GM21723 (cell line): ENCODE measurements at regions not wholly inside any gene's neighbourhood (a gene's known extent, or its start where the extent isn't known, plus 50 kb on each side); places are given as distances from the start of the nearest gene placed in this dataset.
"Not testable (repeated sequence)": the region's sequence is repeated elsewhere in the genome, so short reads cannot be mapped to it uniquely, and the experiment has no call there.

Experiments
- ATAC-seq: cut with Tn5 transposase; IDR thresholded peaks from one replicate; pipeline ENCODE4 v1.9.1; 2021; ENCODE audit warnings: mild to moderate bottlenecking, moderate library complexity; ENCODE audit not compliant: unreplicated experiment

DNA sequence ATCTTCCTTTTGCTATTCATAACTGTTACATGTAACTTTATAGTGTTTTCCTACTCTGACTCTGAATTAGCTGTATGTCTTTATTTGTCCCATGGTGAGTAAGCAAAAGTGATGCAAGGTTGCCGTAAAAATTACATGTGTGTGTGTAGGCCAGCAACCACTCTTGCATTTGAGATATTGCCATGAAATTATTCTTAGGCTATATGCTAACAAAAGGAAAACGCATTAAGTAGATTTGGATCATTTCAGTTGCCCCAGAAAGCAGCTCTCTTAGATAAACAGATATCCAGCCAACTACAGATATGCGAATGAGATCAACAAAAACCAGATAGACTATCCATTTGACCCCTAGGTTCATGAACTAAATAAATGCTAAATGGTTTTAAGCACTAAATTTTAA, 73.6 kb downstream of the CYLC2 start:
- no peak for ATAC-seq

GRCh38 chr9:103078581-103078980, 83.4 kb downstream of the CYLC2 start:
- ATAC-seq, result no peak

GRCh38 chr9:103082494-103082893, 87.4 kb downstream of the CYLC2 start:
- no peak for ATAC-seq

DNA sequence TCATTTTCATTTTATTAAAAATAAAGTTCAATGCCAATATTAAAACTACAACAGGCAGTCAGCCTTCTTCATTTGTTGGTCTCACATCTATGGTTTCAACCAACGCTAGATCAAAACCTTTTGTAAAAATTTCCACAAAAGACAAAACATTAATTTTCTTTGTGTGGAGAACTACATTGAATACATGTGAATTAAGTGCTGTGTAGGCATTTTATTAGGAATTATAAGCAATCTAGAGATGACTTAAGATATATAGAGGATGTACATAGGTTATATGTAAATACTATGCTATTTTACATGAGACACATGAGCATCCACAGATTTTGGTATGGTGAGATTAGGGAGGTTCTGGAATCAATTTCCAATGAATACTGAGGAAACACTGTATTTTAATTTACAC, 94.2 kb downstream of the CYLC2 start:
- no peak for ATAC-seq

GRCh38 chr9:103104101-103104500, 109.0 kb downstream of the CYLC2 start:
- no peak for ATAC-seq

DNA sequence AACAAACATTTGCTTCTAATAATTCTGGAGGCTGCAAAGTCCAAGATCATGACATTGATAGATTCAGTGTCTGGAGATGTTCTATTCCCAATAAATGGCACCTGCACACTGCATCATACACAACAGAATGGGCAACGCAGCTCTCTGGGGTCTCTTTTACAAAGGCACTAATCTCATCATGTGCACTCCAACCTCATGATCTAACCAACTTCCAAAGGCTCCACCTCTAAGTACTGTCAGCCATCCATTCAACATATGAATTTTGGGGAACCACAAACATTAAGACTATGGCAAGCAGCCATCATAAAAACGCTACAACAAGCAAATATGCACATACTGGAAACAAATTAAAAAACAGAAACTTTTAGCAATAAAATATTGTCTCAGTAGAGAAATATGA, 121.1 kb downstream of the CYLC2 start:
- ATAC-seq, result no peak

DNA sequence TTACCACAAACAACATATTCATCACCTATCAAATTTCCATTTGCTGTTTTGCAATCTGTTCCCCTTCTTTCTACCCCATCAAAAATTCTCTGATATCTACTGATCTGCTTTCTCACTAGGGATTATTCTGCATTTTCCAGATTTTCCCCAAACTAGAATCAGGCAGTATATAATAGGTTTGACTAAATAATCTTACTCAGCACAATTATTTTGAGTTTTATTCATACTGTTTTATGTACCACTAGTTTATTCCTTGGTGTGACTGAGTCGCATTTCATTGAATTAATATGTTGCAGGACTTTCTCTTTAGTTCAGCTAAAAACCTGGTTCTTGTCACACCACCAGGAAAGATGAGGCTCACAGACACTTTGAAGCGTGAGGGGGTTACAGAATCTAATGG, 131.4 kb downstream of the CYLC2 start:
- ATAC-seq, result no peak

GRCh38 chr9:103139891-103140290, 144.8 kb downstream of the CYLC2 start:
- no peak for ATAC-seq

GRCh38 chr9:103152473-103152872, 157.3 kb downstream of the CYLC2 start:
- no peak for ATAC-seq

DNA sequence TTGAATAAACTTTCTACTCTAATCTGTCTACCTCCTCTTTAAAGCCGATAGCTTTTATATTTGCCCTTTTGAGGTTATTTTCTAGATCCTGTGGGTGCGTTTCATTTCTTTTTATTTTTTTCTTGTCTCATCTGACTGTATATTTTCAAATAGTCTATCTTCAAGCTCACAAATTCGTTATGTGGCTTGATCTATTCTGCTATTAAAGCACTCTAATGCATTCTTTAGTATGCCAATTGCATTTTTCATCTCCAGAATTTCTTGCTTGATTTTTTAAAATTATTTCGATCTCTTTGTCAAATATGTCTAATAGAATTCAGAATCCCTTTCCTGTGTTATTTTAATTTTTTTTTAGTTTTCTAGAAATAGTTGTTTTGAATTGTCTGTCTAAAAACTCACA, 172.4 kb downstream of the CYLC2 start:
- ATAC-seq, result no peak

- no peak for ATAC-seq
These were observed 173.1 kb downstream of the CYLC2 start for GRCh38 chr9:103168254-103168653.

DNA sequence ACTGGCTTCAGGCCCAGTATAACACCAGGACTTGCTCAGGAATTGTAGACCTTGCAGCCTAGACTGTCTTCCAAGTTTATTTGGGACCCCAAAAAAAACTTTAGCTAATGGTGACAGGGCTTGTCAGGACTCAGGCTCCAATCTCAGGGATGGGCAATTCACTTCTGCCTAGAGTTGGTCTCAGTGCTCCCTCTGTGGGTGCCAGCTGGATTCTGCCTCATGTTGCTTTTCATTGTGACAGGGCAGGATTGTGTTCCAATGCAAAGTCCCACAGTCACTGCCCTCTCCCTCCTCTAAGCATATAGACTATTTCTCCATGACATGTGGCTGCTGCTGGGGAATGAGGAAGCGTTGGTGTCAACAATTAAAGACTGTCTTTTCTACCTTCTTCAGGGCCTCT, 174.7 kb downstream of the CYLC2 start:
- ATAC-seq, result no peak

GRCh38 chr9:103183701-103184171, 188.6 kb downstream of the CYLC2 start:
- ATAC-seq, result no peak

DNA sequence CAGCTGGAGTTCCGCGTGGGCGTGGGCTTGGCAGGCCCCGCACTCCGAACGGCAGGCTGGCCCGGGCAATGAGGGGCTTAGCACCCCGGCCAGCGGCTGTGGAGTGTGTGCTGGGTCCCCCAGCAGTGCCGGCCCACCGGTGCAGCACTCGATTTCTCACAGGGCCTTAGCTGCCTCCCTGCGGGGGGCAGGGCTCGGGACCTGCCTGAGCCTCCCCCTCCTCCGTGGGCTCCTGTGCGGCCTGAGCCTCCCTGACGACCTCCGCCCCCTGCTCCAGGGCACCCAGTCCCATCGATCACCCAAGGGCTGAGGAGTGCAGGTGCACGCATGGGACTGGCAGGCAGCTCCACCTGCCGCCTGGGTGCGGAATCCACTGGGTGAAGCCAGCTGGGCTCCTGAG, 191.8 kb downstream of the CYLC2 start:
- no peak for ATAC-seq

- no peak for ATAC-seq
These were observed 193.7 kb downstream of the CYLC2 start for GRCh38 chr9:103188781-103189350.

DNA sequence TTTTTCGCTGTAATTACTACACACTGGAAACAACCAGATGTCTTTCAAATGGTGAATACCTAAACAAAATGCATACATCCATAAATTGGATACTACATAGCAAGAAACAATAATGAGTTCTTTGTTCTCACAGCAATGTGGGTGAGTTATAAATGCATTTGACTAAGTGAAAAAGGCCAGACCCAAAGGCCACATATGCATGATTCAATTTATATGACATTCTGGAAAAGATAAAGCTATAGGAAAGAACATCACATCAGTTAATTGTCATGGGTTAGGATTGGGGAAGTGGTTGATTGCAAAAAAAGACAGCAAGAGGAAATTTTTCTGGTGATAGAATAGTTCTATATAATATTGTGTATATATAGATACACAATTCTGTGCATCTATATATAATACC, 198.9 kb downstream of the CYLC2 start:
- no peak for ATAC-seq

GRCh38 chr9:103203172-103203571, 208.0 kb downstream of the CYLC2 start:
- no peak for ATAC-seq

DNA sequence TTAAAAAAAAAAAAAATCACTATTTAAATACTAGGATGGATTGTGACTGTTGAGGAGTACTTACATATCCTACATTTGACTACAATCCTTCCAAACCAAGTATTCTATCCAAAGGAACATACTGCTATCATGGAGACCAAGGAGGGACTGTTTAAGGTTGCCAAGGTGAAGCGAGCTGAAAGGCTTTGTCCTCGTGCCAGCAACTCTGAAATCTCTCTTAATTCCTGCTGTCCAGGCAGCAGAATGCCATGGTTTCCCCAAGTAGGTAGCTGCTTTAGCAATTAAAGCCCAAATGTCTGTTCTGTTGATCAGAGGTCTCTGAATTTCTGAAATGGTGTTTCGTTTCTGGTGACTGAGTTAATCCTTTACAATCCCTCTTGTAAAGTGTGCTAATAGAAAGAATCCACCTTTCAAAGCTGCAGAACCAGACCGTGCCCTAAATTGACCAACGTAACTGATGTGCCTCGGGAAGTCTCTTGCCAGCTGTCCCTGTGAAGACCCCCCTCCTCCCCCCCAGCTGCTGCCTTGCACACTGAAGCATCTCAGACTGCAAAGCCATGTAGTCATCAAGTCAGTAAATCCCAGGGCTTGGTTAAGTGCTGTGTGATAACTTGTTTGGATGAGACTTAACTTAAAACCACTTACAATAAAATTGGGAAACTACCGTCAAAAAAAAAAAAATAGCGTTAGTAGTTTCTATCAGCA, 210.9 kb downstream of the CYLC2 start:
- ATAC-seq, result not testable (repeated sequence)

DNA sequence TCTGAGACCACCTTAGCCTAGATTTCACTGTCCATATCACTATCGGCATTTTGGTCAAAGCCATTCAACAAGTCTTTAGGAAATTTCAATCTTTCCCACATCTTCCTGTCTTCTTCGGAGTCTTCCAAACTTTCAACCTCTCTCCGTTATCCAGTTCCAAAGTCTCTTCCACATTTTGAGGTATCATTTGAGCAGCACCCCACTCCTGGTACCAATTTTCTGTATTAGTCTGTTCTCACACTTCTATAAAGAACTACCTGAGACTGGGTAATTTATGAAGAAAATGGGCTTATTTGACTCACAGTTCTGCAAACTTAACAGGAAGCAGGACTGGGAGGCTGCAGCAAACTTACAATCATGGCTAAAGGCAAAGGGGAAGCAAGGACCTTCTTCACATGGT, 215.5 kb downstream of the CYLC2 start:
- no peak for ATAC-seq

- no peak for ATAC-seq
These were observed 220.1 kb downstream of the CYLC2 start for GRCh38 chr9:103215197-103215596.

DNA sequence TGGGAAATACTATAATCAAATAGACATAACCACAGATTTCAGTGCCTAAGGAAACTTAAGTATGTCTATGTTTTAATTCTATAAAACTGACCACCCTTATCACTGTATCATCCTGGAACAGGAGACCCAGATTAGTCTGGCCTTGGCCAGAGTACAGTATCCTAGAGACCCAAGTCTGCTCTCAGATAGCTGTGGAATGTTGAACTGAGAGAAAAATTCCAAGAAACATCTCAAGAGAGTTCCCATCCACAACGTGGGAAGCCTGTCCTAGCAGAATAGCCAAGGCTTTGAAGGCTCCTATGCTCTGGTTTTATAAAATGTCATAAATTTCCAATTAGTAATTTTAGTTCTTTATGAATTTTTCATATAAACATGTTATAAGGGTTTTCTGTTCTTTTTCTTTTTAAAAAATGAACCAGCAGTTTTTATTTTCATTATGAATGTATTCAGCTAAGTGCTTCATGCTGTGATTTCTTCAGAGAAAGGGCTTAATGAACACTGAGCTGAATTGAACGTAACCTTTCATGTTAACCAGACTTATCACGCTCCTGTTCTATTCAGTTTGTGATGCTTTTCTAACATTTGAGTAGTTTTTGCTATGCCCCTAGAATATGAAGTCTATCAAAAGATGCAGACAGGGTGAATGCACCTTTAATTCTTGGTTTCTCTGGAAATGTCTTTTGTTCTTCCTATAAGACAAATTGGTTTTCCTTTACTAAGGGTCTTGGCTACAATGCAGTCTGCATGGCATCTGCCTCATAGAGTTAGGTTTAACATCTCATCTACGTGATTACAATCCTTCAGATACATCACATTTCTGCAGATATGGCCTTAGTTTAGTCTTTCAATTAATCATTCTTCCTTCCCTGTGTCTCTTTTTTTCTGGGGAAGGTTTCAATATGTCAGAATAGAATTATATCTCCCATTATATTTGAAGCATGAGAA, 230.8 kb downstream of the CYLC2 start:
- ATAC-seq, result no peak

DNA sequence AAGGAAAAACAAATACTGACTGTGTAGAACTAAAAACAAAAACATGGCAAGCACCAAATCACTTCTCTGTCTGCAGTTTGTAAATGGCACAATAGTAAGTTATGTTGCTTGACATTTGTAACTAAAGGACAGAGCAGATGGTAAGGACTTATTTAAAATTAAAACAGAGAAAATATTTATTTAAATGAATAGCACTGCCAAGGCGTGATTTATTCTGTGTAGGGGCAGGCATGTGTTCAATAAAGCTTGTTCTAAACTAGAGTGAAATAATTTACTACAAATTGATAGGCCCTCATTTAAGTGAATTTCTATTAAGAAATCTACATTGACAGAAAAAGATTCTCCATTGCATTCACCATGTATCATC, 231.5 kb downstream of the CYLC2 start:
- ATAC-seq, result no peak
